HG03280 (cell line): ENCODE measurements at regions not wholly inside any gene's neighbourhood (a gene's known extent, or its start where the extent isn't known, plus 50 kb on each side); places are given as distances from the start of the nearest gene placed in this dataset.
"Not testable (repeated sequence)": the region's sequence is repeated elsewhere in the genome, so short reads cannot be mapped to it uniquely, and the experiment has no call there.

ENCODE experiments used
- ATAC-seq: cut with Tn5 transposase; IDR thresholded peaks from one replicate; pipeline ENCODE4 v1.9.1; 2021; ENCODE audit warnings: mild to moderate bottlenecking, moderate library complexity; ENCODE audit not compliant: unreplicated experiment

DNA sequence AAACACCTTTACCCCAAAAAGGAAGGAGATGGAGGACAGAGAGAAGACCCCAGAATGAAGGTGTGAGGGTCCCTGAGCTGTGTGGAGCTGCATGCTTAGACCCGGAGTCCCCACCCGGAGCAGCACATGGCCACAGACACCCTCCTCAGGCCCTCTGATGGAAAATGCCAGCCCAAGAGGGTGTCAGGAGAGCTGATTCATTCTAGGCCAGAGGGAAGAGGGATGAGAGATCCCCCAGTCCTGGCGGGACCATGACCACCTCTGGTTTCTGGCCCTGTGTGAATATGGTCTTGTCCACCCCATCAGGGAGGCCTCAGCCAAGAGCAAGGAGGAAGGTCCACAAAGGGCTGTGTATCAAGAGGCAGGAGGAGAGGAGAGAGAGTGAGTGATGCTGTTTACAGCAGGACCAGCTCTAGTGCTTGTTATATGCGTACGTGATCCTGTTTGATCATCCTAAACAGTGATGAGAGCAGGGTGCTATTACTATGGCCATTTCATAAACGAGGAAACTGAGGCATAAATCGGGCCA is 186.6 kb upstream of the HAAO start:
- ATAC-seq, result no peak

GRCh38 chr2:42978175-42978886 is 185.9 kb upstream of the HAAO start:
- ATAC-seq, result no peak

DNA sequence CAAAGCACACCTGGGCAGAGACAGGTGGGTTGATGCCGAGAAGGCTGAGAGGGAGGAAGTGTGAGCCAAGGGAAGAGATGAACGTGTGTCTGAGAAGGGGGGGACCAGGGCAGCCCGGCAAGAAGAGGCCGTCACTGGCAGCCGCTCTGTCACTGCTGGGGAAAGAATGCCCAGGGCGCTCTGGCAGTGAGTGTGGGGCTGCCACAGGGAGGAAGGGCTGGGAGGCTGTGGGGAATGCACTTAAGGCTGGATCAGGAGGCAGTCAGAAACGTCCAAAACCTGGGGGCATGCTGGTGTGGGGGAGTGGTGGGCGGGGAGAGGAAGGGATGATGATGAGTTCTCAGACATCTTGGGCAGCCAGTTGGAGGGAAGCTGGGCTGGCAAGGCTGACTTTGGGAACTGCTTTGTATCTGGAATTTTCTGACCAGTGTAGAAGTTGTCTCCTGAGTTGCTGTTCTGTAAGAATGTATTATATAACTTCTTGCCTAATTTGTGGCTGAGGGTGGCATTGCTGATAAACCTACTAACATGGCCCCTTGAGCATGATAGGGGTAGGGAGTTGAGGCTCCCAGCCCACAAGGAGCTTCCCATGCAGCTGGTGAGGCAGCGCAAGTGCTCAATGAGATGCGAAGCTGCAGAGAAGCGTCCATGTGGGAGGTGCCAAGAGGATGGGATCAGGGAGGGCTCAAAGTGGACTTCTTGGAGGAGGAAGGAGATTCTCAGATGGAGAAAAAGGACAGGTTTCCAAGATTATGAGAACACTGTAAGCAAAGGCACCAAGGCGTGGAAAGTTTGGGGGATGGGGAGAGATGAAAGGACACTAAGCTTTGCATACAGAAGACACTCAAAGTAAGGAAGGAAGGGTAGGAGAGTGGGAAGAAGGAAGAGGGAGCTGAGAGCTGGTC is 185.1 kb upstream of the HAAO start:
- no peak for ATAC-seq

- no peak for ATAC-seq
Measured at GRCh38 chr2:42976351-42976750, 184.0 kb upstream of the HAAO start.

DNA sequence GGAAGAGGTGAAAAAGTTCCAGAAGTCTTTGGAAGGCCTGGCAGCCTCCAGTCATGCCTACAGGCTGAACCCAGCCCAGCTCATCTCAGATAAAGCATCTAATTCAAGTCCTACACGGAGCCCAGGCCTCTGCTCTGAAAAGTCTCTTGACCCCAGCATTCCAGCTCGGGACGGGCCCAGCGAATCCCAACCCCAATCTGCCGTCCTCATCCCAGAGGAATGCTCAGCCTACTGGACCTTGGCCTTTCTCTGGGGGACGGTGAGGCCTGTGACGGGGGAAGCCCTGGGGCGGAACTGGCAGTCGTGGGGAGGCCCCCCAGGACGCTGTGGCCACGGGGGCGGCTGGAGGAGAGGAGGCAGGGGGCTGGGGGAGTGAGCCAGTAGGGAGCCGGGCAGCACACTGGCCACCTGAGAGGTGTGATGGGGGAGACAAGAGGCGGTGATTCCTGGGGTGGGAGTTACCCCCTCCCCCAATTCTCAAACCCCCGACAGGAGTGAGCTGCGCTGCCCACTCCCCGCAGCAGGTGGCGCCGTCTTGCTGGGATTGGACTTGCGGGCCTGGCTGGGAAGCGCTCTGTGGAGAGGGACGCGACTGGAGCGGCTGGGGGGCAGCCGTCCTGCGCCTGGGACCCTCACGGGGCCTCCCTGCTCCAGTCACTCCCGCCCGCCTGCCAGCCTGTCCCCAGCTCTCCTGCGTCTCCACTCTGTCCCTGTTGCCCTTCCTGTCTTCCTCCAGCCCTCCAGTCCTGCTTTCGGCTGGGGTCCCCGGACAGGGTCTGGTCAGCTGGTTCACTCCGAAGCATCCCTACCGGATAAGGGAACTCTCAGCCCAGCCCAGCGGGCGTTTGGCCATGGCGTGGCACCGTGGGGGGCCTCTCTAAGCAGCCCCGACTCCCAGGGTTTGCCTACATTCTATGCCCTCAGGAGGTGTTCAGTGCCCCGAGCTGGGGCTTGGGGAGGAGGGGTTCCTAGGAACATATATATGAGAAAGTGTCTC is 182.6 kb upstream of the HAAO start:
- ATAC-seq, result no peak

DNA sequence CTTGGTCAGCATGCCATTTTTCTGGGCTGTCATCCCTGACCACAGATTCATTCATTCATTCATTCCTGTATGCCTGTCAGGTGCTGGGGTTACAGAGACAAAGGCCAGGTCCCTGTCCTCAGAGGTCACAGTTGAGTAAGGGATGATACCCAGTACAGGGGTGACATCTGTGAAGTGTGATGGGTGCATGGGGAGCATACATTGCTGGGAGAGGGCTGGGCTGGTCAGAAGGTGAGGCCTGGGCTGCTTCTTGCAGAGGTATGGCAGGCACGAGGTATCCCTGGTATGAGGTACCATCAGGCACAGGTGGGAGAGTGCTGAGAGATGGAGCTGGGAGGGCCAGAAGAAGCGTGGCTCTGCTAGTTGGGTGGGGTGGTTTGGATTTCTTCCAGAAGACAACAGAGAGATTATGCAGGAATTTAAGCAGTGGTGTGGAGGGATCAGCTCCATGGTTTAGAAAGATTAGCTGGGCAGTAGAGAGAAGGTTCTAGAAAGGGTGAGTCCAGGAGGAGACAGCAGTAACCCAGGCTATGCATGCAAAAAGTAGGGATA is 181.9 kb upstream of the HAAO start:
- no peak for ATAC-seq

DNA sequence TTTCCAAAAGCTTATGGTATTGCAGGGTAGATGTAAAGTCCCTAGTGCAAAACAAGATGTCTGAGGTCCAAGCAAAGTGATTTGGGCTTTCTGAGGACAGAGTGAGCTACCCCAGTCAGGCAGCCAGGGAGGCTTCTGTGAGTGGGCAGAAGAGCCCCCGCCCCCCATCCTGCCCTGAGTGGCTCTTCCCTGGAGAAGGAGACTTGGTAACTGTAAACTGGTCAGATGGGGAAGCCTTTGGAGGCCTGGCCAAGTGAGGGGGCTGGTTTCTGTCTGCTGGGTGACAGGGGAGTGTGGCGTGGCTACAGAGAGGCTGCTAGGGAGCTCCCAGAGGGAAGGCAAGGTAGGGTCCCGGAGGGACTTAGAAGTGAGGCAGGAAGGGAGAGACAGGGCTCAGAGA is 181.3 kb upstream of the HAAO start:
- no peak for ATAC-seq

- not testable (repeated sequence) for ATAC-seq
Measured at GRCh38 chr2:42972933-42973516, 180.6 kb upstream of the HAAO start.

- no peak for ATAC-seq
Measured at GRCh38 chr2:42971947-42972736, 179.8 kb upstream of the HAAO start.

DNA sequence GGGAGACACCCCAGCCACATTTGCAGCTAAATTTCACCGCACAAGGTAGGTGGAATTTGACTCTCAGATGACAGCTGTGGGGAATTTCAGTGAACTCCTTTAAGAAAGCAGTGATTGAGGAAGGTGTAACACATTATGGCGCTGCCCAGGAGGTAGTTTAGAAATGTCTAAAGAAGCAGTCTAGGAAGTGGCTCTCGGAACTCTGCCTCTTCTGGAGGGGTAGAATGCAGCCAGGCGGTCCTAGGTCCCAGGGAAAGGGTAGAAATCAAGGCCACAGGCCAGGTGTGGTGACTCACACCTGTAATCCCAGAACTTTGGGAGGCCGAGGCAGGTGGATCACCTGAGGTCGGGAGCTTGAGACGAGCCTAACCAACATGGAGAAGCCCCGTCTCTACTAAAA is 179.0 kb upstream of the HAAO start:
- ATAC-seq, result no peak

DNA sequence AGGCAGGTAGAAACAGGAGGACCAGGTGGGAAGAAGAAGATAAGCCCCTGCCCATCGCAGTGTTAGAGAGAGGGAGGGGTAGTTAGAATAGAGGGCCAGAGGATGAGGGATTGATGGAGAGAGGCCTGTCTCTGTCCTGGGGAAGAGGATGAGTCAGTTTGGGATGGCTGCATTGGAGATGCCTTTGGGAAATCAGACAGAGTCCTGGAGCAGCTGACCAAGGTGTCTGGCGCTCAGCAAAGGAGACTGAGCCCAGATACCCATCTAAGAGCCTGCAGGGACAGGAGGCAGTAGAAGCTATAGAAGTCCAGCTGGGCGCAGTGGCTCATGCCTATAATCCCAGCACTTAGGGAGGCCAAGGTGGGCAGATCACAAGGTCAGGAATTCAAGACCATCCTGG is 177.8 kb upstream of the HAAO start:
- no peak for ATAC-seq

- ATAC-seq, result no peak
Measured at GRCh38 chr2:42969231-42970150, 177.1 kb upstream of the HAAO start.

DNA sequence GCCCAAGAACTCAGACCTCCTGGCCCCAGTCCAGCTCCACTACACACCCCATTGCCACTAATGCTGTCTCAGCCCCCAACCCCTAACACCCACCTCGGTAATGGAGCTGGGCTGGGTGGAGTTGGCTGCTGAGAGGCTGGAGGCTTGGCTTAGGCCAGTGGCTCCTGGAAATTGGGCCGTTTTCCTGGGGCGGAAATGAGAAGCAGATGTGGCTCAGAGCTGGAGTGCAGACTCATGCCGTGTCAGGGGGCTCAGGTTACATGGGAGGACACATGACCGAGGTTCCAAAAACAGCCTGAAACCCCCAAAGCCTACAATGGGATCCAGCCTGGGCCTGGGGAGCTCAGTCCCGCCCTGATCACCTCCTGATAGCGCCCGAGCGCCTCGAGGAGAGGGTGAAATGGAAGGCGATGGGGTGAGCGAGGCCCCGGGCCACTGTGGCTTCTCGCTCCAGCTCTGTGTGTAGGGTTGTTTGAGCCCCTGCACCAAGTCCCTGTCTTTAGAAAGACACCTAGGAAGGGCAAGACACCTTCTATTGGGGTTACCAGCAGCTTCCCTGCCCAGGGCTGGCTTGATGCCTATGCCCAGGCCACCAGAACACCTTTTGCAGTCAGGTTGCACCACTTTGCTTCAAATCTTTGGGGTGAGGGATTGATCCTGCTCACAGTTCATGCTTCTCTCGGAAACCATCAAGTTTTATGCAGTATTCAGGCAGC is 175.7 kb upstream of the HAAO start:
- no peak for ATAC-seq

- no peak for ATAC-seq
Measured at GRCh38 chr2:42965910-42966309, 173.5 kb upstream of the HAAO start.

DNA sequence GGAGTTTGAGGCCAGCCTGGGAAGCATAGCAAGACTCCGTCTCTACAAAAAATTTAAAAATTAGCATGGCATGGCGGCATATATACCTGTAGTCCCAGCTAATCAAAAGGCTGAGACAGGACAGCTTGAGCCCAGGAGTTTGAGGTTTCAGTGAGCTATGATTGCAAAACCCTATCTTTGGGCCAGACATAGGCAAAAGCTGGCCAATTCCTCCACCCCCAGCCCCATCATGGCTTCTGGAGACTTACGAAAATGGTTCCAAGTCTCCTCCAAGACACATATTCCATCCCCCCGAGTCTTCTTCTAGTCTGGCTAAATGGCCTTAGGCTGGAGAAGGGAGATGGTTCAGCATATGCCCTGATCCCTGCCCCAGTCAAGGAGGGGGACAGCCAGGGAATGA is 172.8 kb upstream of the HAAO start:
- no peak for ATAC-seq

DNA sequence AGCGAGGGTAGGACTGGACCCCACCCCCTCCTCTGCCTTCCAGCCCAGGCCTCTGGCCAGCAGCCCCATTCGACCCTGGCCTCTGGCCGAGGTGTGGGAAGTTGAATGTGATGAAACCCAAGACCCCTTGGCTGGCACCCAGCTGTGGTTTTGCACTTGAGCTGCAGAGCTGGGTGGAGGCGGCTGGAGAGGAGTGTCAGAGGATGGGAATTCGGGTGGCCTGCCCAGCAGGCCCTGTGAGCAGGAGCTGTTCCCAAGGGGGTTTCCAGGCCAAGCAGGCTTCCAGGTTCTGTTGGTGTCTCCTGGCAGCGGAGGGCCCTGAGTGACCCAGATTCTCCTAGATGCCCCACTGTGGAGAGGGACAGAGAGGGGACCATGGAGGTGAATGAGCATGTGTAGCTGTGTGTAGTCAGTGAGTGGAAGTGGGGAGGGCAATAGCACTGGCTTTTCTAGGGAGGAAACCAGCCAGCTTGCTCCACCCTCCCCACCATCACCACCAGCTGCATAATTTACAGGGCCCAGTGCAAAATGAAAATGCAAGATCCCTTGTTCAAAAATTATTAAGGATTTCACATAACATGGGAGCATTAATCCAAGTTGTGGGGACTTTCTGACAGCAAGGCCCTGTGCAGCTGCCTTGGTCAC is 172.2 kb upstream of the HAAO start:
- ATAC-seq, result no peak

GRCh38 chr2:42963452-42964068 is 171.2 kb upstream of the HAAO start:
- no peak for ATAC-seq
